Ecto neural progenitor cell (in vitro differentiated cells): ENCODE measurements at regions not wholly inside any gene's neighbourhood (a gene's known extent, or its start where the extent isn't known, plus 50 kb on each side); places are given as distances from the start of the nearest gene placed in this dataset.

Experiments used
- DNase-seq: peaks from one replicate; pipeline ENCODE4 v3.0.0-alpha.2; 2018; ENCODE audit warnings: low spot score

DNA sequence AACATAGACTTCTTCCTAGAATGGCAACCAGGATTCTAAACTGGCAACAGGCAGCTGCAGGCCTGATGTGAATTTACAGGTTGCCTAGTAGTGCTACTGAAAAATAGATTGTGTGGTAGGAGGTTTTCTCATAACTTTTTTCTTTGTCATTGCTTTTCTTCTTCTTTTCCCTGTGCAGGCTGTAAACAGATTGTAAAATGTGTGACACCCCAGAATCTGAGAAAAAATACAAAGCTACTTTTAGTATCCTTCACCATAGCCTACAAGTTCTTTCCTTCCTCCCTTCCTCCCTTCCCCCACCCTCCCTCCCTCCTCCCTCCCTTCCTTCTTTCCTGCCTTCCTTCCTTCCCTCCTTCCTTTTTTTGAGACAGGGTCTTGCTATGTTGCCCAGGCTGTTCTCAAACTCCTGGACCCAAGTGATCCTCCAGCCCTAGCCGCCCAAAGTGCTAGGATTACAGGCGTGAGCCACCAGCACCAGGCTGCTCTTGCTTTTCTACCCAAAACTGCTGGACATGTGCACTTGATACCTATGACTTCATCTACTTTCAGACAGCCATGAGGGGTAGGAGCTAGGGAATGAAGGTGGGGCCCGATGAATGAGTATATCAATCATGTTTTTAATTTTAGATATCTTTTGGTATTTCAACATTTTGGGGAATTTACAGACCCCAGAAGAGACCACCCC lies 114.2 kb upstream of the EEA1 start:
- no peak for DNase-seq

DNA sequence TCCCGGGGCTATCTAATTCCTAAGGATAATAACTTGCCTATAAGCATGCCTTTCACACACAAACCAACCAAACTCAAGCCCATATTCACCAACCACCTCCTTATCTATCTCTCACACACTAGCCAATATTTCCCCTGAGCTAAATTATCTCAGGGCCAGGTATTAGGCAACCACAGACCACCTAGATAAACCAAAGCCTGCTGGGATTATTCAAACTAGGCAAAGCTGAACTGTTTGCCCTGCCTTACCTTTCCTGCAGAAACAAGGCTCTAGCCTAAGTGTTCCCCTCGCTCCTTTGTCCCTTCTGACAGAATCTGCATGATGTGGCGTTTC lies 114.7 kb upstream of the EEA1 start:
- no peak for DNase-seq

DNA sequence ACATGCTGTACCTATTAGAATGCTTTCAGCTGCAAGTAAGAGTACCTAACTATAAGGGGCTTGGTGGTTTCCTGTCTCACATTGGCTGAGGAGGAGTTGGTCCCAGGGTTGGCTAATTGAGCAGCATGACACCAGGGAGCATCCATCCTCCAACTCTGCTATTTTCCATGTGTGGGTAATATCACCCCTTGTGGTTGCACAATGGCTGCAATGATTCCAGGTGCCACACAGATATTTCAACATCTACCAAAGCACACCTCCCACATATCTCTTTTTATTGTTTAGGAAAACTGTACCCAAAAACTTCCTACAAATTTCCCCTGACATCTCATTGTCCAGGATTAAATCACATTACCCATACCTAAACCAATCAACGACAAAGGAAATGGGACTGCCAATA lies 118.0 kb upstream of the EEA1 start:
- DNase-seq: no peak

DNA sequence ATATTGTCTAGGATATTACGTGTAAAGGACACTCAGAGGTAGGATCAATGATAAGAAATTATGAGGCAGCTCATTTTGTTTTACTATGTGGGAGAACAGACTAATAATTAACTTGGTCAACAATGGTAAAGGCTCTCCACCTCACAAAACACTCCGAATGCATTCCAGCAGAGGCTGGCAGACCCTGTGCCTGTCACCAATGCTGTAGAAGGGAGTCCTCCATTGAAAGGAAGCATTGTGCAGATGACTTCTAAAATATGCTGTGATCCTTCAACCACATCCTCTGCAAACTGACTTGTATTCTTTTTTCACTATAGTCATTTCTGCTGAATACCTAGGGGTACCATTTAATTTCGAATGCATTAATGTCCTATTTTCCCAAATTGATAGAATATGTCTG lies 119.6 kb upstream of the EEA1 start:
- no peak for DNase-seq

GRCh38 chr12:93050026-93050747 lies 121.1 kb upstream of the EEA1 start:
- DNase-seq: no peak

GRCh38 chr12:93050748-93051081 lies 121.6 kb upstream of the EEA1 start:
- no peak for DNase-seq

- no peak for DNase-seq
Measured at GRCh38 chr12:93054021-93054420, 124.9 kb upstream of the EEA1 start.

DNA sequence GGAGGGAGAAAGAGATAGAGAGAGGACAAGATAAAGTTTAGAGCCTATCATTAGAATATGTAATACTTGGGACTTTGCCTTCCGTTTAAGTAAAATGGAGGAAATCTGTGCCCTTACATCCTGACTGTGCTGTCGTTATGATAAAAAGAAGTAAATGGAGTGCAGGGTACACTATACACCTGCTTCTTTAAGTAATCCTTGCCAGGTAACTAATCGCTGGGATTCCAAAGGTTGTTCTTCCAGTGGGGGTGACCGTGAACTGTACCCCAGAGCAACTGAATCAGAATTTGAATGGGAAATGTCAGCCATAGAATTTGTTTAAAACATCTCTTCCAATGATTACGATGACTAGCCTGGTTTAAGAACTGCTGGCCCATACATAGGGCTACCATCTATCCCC lies 126.1 kb upstream of the EEA1 start:
- DNase-seq: no peak

- no peak for DNase-seq
Measured at GRCh38 chr12:93056971-93057535, 128.0 kb upstream of the EEA1 start.

DNA sequence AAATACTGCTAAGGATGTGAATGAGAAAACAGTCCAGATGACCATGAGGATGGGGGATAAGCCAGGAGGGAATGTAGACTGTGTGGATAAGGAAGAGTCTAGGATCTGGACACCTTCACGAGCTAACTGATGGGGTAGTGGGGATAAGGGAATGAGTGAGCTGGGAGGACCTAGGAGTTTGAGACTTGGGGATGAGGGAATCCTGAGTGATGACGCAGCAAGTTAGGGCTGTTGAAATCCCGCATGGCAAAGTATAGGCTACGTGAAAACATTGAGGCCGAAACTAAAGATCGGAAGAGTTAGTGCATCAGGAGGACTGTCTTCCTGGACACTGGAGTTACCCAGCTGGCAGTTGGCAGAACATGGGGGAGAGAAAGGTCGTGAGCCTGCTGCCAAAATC lies 129.2 kb upstream of the EEA1 start:
- no peak for DNase-seq

GRCh38 chr12:93059288-93059687 lies 130.2 kb upstream of the EEA1 start:
- no peak for DNase-seq

DNA sequence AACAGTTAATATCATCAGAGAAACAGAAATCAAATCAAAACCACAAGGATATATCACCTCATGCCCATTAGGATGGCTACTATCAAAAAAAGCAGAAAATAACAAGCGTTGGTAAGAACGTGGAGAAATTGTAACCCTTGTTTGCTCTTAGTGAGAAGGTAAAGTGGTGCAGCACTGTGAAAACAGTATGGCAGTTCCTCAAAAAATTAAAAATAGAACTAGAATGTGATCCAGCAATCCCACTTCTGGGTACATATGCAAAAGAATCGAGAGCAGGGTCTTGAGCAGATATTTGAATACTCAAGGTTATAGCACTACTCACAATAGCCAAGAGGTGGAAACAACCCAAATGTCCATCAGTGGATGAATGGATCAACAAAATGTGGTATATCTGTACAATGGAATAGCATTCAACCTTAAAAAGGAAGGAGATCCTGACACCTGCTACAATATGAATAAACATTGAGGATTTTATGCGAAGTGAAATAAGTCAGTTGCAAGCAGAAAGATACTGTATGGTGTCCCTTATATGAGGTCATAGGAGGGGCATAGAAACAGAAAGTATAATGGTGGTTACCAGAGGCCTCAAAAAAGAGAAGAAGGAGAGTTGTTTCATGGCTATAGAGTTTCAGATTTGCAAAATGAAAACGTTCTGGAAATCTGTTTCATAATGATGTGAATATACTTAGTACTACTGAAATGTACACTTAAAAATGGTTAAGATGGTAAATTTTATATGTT lies 131.0 kb upstream of the EEA1 start:
- DNase-seq: no peak

DNA sequence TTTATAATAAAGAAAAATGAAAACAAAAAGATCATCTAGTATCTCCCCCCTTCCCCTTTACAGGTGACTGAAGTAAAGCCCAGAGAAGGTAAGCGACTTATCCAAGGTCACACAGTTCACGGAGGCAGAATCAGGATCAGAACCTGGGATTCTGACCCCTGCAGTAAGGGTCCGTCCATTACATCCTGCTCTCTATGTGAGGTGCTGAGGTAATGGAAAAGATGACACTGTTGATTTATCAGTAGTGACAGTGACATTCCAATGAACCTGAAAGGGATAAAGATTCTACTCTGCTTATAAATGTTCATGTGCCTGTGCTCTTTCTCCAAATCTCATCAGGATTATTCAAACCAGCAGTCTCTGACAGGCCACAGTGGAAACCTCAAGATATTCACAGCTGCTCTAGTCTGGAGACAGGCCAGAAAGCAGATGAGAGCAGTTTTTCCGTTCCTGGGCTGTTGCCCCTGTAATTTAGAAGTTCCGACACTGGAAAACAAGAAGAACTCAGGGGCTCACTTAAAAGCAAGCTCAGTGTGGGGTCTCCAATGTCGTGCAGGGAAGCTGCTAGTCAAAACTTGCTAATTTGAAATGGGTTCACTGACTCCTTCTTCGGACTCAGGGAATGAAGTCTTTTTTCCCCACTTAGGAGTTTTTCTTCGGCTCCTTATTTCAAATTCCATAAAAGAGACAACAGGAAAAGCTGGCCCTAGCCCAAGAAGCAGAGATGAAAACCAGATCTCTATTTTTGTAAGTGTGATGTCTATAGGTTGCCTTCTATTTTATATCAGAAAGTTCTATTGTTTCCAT lies 131.8 kb upstream of the EEA1 start:
- DNase-seq: no peak

DNA sequence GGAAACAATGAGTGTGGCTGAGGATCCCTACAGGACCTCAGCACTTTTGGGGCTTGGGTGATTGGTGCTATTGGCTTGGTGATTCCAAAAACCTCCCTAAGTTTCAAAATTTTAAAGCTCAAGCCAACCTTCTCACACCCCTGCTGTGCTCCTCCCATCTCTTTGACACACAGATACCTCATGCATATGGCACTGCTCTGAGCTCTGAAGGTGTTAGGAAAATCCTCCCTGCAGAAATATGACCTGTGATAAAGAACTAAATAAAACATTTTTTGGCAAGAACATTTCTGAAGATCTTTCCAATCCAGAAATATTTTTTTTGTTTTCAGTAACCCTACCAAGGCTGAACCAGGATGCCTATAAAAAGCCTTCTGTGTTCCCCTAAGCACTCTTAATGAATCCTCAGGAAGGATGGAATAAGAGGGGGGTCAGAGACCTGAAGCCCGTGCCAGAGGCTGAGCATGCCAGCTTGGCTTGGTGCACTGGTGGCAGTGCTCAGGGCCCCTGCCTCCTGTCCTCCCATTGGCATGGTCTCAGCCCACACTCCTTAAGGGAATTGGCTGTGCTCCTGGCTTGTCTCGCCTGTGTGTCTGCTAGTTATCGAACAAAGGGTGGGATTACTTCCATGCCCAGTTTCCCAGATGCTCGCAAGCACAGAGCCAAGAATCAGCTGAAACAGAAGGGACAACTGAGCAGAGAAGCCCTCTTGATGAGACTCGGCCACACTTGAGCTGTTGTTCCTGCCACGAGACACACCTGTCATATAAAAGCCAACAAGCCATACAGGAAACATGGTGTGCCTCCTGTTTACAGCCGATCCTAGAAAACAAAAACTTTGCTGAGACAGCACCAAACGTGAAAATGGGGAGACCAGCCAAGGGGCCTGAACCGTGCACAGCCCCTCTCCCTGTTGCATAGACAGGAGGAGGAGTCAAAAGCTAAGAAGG lies 132.7 kb upstream of the EEA1 start:
- no peak for DNase-seq

DNA sequence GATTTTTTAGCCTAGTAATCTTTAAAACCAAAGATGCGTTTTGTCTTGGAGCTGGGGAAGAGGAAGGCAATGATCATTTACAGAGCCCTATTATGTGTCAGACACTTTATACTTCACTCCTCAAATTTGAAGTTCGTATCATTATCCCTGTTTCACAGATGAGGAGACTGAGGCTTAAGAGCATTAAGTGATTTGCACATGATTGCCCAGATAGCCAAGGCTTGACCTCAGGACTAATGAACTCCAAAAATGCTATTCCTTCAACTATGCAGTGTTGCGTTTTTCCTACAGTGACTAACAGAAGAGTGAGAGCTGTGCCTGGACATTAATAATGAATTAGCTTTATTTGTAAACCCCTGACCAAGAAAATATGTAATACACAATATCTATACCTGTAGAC lies 136.8 kb upstream of the EEA1 start:
- DNase-seq: no peak

DNA sequence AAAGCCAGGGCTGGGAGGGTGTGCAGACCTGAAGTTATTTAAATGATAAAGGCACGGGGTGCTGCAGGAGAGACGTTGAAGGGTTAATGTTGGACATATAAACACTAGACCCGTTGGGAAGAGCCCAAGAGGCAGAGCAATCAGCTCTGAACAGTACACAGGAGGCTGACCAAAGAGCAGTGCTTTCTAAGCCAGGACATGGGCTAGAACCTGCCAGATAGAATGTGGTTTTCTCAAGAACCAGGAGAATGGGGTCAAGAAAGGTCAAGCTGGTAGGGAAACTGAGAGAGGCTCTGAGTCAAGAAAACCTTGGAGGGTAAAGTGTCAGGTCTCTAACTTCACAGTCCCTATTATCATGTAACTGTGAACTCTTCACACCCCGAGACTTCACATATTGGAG lies 143.2 kb upstream of the EEA1 start:
- DNase-seq: no peak

DNA sequence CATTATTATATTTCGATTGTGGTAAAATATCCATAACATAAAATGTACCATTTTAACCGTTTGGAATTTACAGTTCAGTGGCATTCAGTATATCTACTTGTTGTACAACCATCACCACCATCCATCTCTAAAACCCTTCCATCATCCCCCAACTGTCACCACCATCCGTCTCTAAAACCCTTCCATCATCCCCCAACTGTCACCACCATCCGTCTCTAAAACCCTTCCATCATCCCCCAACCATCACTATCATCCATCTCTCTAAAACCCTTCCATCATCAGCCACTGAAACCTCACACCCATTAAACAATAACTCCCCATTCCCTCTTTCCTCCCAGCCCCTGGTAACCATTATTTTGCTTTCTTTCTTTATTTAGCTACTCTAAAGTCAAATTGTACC lies 144.2 kb upstream of the EEA1 start:
- DNase-seq: no peak

DNA sequence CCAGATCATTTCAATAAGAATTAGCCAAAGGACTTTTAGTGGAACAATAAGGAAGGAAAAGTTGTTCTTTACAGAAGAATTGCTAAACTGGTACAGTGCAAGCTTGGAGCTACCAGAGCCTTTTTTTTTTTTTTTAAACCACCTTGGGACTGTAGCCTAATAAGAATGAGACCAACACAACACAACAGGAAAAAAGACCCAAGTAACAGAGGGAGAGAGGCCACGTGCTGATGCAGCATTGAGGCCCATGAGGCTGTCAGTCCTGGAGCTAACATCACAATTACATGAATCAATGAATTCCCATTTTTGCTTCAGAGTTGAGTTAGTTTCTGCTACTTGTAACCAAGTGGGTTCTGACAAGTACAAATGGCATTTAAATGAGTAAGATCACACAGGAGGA lies 149.0 kb upstream of the EEA1 start:
- no peak for DNase-seq

DNA sequence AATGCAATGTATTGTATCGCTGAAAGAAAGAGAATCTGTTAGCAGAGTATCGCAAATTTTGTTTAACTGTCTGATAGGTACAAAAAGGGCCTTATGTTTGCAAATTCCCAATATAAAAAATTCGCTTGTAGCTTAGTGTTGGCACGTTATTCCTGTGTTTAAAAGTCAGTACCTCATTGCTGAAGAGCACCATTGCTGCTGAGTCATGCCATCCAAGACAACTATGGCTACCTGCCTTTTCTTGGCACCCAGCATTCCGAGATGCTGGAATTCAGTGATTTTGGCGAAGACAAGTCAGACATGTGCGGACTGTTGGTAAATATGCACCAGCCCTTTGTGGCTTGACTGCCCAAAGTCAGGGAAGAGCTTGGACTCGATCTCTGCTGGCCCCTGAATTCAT lies 149.5 kb upstream of the EEA1 start:
- no peak for DNase-seq

- DNase-seq: no peak
Measured at GRCh38 chr12:93079271-93079670, 150.2 kb upstream of the EEA1 start.

GRCh38 chr12:93079976-93080375 lies 150.9 kb upstream of the EEA1 start:
- no peak for DNase-seq
